Inflammatory macrophage treated with lipopolysaccharide for 1 hour (primary cell): ENCODE measurements at regions not wholly inside any gene's neighbourhood (a gene's known extent, or its start where the extent isn't known, plus 50 kb on each side); places are given as distances from the start of the nearest gene placed in this dataset.
"Not testable (repeated sequence)": the region's sequence is repeated elsewhere in the genome, so short reads cannot be mapped to it uniquely, and the experiment has no call there.

ENCODE experiments used
- DNase-seq, 2 donors: peaks; one replicate each; pipeline ENCODE4 v3.0.0-alpha.2; 2020 to 2022

- DNase-seq, result no peak
Measured at GRCh38 chr9:28121366-28121765, 548.1 kb upstream of the C9orf72 start.

GRCh38 chr9:28124917-28125316 is 551.6 kb upstream of the C9orf72 start:
- no peak for DNase-seq

- no peak for DNase-seq
Measured at GRCh38 chr9:28127101-28127500, 553.8 kb upstream of the C9orf72 start.

GRCh38 chr9:28134446-28134976 is 561.2 kb upstream of the C9orf72 start:
- no peak for DNase-seq

GRCh38 chr9:28135549-28135948 is 562.3 kb upstream of the C9orf72 start:
- no peak for DNase-seq

GRCh38 chr9:28136113-28136512 is 562.8 kb upstream of the C9orf72 start:
- DNase-seq, result no peak

GRCh38 chr9:28147430-28147829 is 574.1 kb upstream of the C9orf72 start:
- DNase-seq, result not testable (repeated sequence)

GRCh38 chr9:28147923-28148597 is 574.8 kb upstream of the C9orf72 start:
- not testable (repeated sequence) for DNase-seq

GRCh38 chr9:28149361-28150050 is 576.2 kb upstream of the C9orf72 start:
- not testable (repeated sequence) for DNase-seq

- DNase-seq, result no peak
Measured at GRCh38 chr9:28155067-28155466, 581.8 kb upstream of the C9orf72 start.

- DNase-seq, result no peak
Measured at GRCh38 chr9:28155671-28156070, 582.4 kb upstream of the C9orf72 start.

GRCh38 chr9:28158451-28158850 is 585.2 kb upstream of the C9orf72 start:
- no peak for DNase-seq

GRCh38 chr9:28163619-28164018 is 590.3 kb upstream of the C9orf72 start:
- no peak for DNase-seq

- DNase-seq, result no peak
Measured at GRCh38 chr9:28166179-28166578, 592.9 kb upstream of the C9orf72 start.

GRCh38 chr9:28177142-28177541 is 603.9 kb upstream of the C9orf72 start:
- DNase-seq, result no peak

GRCh38 chr9:28177925-28178324 is 604.6 kb upstream of the C9orf72 start:
- no peak for DNase-seq

GRCh38 chr9:28179893-28180292 is 606.6 kb upstream of the C9orf72 start:
- DNase-seq, result no peak

GRCh38 chr9:28190981-28191380 is 617.7 kb upstream of the C9orf72 start:
- no peak for DNase-seq

GRCh38 chr9:28197653-28198052 is 624.4 kb upstream of the C9orf72 start:
- DNase-seq, result no peak

- DNase-seq, result no peak
Measured at GRCh38 chr9:28203036-28203435, 629.8 kb upstream of the C9orf72 start.

GRCh38 chr9:28206280-28206679 is 633.0 kb upstream of the C9orf72 start:
- DNase-seq, result no peak

- DNase-seq, result no peak
Measured at GRCh38 chr9:28207657-28208056, 634.4 kb upstream of the C9orf72 start.

GRCh38 chr9:28209130-28209529 is 635.8 kb upstream of the C9orf72 start:
- no peak for DNase-seq

GRCh38 chr9:28212979-28213378 is 639.7 kb upstream of the C9orf72 start:
- DNase-seq, result no peak
